ENCODE measurements at regions not wholly inside any gene's neighbourhood (a gene's known extent, or its start where the extent isn't known, plus 50 kb on each side); places are given as distances from the start of the nearest gene placed in this dataset.

- no peak for TF ChIP-seq POLR2A (IDR thresholded peaks at IDR 0.05; ENCODE audit: low read length)
- TF ChIP-seq GATA1 (IDR thresholded peaks at IDR 0.05; ENCODE audit: low read depth, low read length), result no peak
These were observed 91.9 kb upstream of the PPP1R2C start for GRCh38 chrX:42869659-42870476.

All from erythroblast (primary cell).